Heart right ventricle (tissue), 16 donors: ENCODE measurements at regions not wholly inside any gene's neighbourhood (a gene's known extent, or its start where the extent isn't known, plus 50 kb on each side); places are given as distances from the start of the nearest gene placed in this dataset.

ENCODE experiments used
- ATAC-seq, 8 donors: fragments of 200-7000 bp; cut with Tn5 transposase; one replicate each; pipeline ENCODE4 v1.9.1; 2020; ENCODE audit warnings: mild to moderate bottlenecking in 8 of 8, moderate library complexity in 8 of 8, moderate number of reproducible peaks in 1 of 8
- DNase-seq, 2 donors: peaks; one replicate each; pipeline ENCODE4 v3.0.0-alpha.2; 2020
- H3K27ac ChIP-seq, 10 donors: fragments of 200-600 bp; sonication (generic) in 2 of 10; one replicate each; pipeline versions ENCODE4 v1.5.0 to v1.8.0; 2020 to 2022; ENCODE audit warnings: mild to moderate bottlenecking in 3 of 10
- H3K27me3 ChIP-seq, 7 donors: fragments of 200-600 bp; one replicate each; pipeline ENCODE4 v1.8.0; 2021 to 2022; ENCODE audit warnings: mild to moderate bottlenecking in 2 of 7
- H3K36me3 ChIP-seq, 9 donors: fragments of 200-600 bp; sonication (generic) in 1 of 9; one replicate each; pipeline versions ENCODE4 v1.5.0 to v1.8.0; 2020 to 2022; ENCODE audit warnings: mild to moderate bottlenecking in 2 of 9
- H3K4me1 ChIP-seq, 9 donors: fragments of 200-600 bp; sonication (generic) in 1 of 9; one replicate each; pipeline versions ENCODE4 v1.5.0 to v1.8.0; 2020 to 2022; ENCODE audit warnings: mild to moderate bottlenecking in 4 of 9
- H3K4me3 ChIP-seq, 10 donors: fragments of 200-600 bp; sonication (generic) in 2 of 10; one replicate each; pipeline versions ENCODE4 v1.5.0 to v1.8.0; 2020 to 2022; ENCODE audit warnings: mild to moderate bottlenecking in 7 of 10, moderate library complexity in 2 of 10
- H3K9me3 ChIP-seq, 11 donors: fragments of 200-600 bp in 10 of 11; sonication (generic) in 2 of 11; one replicate each; pipeline versions ENCODE4 v1.5.0 to v1.8.0; 2013 to 2022; ENCODE audit warnings: mild to moderate bottlenecking in 2 of 11, control low read depth in 1 of 11, moderate library complexity in 1 of 11
- CTCF ChIP-seq, 9 donors: fragments of 200-600 bp; sonication (generic) in 2 of 9; IDR thresholded peaks; one replicate each; pipeline versions ENCODE4 v1.5.0 to v1.8.0; 2021 to 2022; ENCODE audit warnings: antibody characterized with exemption in 9 of 9, mild to moderate bottlenecking in 5 of 9, moderate library complexity in 1 of 9
- WGBS, 2 donors: extraction: QIAGEN DNeasy Blood & Tissue Kit; methylation state at CpG; one replicate each; pipeline ENCODE4 v1.1.7; 2013; ENCODE audit warnings: inconsistent platforms in 1 of 2; 5-methylcytosine and 5-hydroxymethylcytosine counted together
- intact Hi-C, 10 donors: fragments of 100-400 bp; cut with DNase I; formaldehyde crosslinking; loops; one replicate each; pipeline versions ENCODE4 v1.11.1 to v1.14.2; 2022
- donor health status: Arrhythmogenic right ventricular cardiomyopathy.
- donor health status: ischemic (EF 13 %, LVEDD 7.1; RV severe dilation, severe dysfunction).
- donor health status: healthy with polysubstance abuse.
- donor health status: DM: no; HTN: yes; CAD: no.
- donor health status: DM: no; HTN: no; CAD: no.
- donor health status: ischemic (EF 25% LVEDD 6.9; RV normal size, moderate dysfunction).
- donor health status: ischemic (EF 25% LVEDD 5.7; RV mildly dilated, moderate dysfunction).
- donor health status: healthy.
- donor health status: DM: yes; HTN: yes; CAD: no.
- donor health status: Ischemic cardiomyopathy.
- donor health status: ischemic (EF 35%, LVEDD 5.7; RV mildly dilated, moderate dysfunction).
- donor health status: nonischemic (EF 11% LVEDD 7.7; RV severe dilation, severe dysfunction).
- donor health status: DM: yes; HTN: yes; CAD: no.
- donor health status: PGD.
- donor health status: ischemic (EF 29% LVEDD 5.4; RV normal size, mild dysfunction).
- donor health status: nonischemic (EF 23%, LVEDD 6.1; RV moderate dilation, normal function).

- intact Hi-C loops, result no loop called here
- no peak for TF ChIP-seq CTCF (IDR thresholded peaks at IDR 0.05)
- Histone ChIP-seq H3K4me3 (no peak overlapping the region), H3K27me3 (no peaks in the 10 kb centered on the region), H3K36me3 (no peaks in the 10 kb centered on the region), H3K27ac (no peak overlapping the region), H3K9me3 (peaks cover 0 to 15% (median 0%) of the 10 kb centered on the region in 11 donors), H3K4me1 (no peaks in the 10 kb centered on the region)
- ATAC-seq (no peak), DNase-seq (no peak)
- 79 to 90% methylated on average over 1 of the region's 1 CpG for WGBS, 2 donors
These were observed 148.7 kb upstream of the MAD2L1 start for GRCh38 chr4:120215350-120215749.

- intact Hi-C loops, result no loop called here
- TF ChIP-seq CTCF (IDR thresholded peaks at IDR 0.05), result no peak
- Histone ChIP-seq H3K27me3 (no peaks in the 10 kb centered on the region), H3K4me3 (no peak overlapping the region), H3K9me3 (peaks cover 0 to under 1% (median 0%) of the 10 kb centered on the region in 11 donors), H3K4me1 (no peaks in the 10 kb centered on the region), H3K36me3 (no peaks in the 10 kb centered on the region), H3K27ac (no peak overlapping the region)
- DNase-seq (no peak), ATAC-seq (no peak)
- WGBS, 2 donors, result 66 to 68% methylated on average over 4 of the region's 4 CpGs
These were observed 144.9 kb upstream of the MAD2L1 start for GRCh38 chr4:120211408-120212015.

- TF ChIP-seq CTCF (IDR thresholded peaks at IDR 0.05), result no peak
- Histone ChIP-seq H3K9me3 (no peaks in the 10 kb centered on the region), H3K4me3 (no peak overlapping the region), H3K4me1 (no peaks in the 10 kb centered on the region), H3K27me3 (no peaks in the 10 kb centered on the region), H3K36me3 (no peaks in the 10 kb centered on the region), H3K27ac (no peak overlapping the region)
- intact Hi-C loops, result no loop called here
- ATAC-seq (no peak), DNase-seq (no peak)
- 82 to 85% methylated on average over 4 of the region's 4 CpGs for WGBS, 2 donors
These were observed 143.1 kb upstream of the MAD2L1 start for GRCh38 chr4:120209706-120210105.

GRCh38 chr4:120207021-120207420 is 140.4 kb upstream of the MAD2L1 start:
- Histone ChIP-seq H3K27ac (no peak overlapping the region), H3K36me3 (no peaks in the 10 kb centered on the region), H3K27me3 (no peaks in the 10 kb centered on the region), H3K4me1 (no peaks in the 10 kb centered on the region), H3K9me3 (peaks cover 0 to 4% (median 0%) of the 10 kb centered on the region in 11 donors), H3K4me3 (no peak overlapping the region)
- intact Hi-C loops, result no loop called here
- 90 to 91% methylated on average over 3 of the region's 3 CpGs for WGBS, 2 donors
- ATAC-seq (no peak), DNase-seq (no peak)
- no peak for TF ChIP-seq CTCF (IDR thresholded peaks at IDR 0.05)
